Stimulated activated naive CD4-positive, alpha-beta T cell (primary cell): ENCODE measurements at regions not wholly inside any gene's neighbourhood (a gene's known extent, or its start where the extent isn't known, plus 50 kb on each side); places are given as distances from the start of the nearest gene placed in this dataset.

Experiments
- DNase-seq, 6 experiments: peaks; one replicate each; lab custom pipeline; 2025; lab: John Stamatoyannopoulos, UW

DNA sequence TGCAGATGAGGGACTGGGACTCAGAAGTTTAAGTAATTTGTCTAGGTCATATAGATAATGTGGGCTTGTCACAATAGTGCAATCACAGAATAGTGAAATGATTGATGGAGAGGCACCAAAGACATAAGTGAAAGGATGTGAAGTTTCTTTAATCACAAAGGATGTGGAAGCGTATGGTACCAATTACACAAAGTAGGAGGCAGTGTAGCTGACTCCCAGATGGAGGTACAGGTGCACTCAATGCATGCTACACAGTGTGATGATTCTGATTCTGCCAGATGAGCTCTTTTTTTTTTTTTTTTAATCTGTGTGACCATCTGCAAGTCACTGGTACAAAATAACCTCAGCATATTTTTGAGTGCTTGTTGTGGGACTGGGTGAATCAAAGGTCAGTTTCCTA, 411.3 kb downstream of the SPRY1 start:
- DNase-seq: no peak

DNA sequence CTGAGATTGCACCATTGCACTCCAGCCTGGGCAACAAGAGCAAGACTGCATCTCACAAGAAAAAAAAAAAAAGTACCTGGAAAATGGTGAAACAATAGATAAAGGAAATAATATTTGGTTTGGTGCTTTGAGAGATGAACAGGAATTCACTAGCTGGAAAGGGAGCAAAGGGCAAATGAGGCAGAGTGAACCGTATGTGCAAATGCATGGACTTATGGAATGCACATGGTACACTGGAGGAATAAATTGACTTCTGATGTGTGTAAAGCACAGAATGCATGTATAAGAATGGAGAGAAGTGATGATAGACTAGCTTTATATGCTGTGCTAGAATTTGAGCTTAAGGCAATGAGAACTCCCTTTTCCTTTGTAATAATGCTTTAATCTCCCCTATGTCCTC, 413.3 kb downstream of the SPRY1 start:
- no peak for DNase-seq

DNA sequence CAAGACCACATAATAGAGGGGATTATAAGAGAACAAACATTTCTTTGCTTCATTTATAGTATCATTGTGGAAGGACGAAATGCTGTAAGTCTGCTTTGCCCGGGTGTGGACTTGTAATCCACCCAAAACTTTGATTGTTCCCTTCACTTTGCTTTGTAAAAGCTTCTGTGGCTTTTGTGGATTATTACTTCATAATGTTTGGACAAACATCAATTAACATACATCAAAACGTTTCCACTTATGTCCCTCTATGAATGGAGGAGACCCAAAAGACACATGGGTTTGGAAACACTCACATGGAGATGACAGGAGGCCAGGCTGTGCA, 415.4 kb downstream of the SPRY1 start:
- no peak for DNase-seq

DNA sequence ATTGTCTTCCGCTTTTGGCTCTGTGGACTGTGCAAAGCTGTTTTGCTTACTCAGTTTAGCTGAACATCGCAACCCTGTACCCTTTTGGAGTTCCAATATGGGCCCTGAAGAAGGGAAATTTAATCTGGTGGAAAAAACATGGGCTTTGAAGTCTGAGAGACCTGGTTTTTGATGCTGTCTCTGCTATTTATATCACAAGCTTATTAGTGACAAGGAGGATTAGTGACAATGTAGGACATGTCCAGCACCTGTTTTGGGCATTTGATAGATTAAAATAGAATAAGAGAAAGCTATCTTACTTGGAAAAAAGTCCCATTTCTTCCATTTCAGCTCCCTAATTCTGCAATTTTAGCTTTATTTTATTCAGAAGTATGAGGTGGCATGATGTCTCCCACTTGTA, 417.3 kb downstream of the SPRY1 start:
- DNase-seq: no peak

DNA sequence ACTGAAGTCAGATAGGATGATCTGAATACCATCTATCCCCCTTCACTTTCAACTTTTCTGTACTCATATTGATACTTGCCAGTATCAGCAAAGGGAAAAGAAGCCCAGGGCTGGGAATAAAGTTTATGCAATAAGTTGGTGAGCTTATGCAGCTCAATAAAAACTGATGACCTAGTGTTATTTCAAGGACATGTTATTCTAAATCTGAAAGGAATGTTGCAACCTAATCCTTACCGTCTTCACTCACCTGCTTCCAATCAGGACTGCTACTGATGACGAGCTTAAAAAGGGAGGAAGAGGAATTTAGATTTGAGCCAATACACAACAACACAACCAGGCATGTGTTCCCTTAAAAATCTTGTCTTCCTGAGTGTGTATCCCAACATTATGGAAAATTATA, 419.9 kb downstream of the SPRY1 start:
- no peak for DNase-seq

DNA sequence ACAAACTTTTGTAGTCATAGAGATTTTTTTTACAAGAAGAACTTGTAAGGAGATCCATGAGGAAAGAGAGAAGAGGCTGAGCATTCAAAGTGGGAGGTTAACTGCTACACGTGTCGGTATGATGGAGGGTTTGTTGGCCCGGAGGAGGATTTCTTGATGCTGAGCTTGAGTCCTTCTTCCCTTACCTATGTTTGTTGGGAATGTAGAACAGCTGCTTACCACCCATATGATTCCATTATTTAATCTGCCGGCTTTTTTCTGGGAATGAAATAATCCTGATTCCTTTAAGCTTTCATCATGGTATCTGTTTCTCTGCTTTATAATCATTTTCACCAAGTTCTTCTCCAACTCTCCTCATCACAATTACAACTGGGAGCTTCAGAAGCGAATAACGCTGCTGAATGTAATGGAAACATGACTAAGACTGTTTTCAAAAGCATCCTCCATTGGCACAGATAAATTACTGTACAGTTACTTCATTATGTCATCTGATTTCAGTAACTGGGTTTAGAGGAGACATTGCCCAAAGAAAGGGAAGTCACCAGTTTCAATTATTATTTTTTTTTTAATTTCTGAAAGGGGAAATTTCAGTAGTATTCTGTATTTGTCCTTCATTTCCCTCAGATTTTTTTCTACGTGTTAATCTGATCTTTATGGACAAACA, 420.6 kb downstream of the SPRY1 start:
- no peak for DNase-seq

DNA sequence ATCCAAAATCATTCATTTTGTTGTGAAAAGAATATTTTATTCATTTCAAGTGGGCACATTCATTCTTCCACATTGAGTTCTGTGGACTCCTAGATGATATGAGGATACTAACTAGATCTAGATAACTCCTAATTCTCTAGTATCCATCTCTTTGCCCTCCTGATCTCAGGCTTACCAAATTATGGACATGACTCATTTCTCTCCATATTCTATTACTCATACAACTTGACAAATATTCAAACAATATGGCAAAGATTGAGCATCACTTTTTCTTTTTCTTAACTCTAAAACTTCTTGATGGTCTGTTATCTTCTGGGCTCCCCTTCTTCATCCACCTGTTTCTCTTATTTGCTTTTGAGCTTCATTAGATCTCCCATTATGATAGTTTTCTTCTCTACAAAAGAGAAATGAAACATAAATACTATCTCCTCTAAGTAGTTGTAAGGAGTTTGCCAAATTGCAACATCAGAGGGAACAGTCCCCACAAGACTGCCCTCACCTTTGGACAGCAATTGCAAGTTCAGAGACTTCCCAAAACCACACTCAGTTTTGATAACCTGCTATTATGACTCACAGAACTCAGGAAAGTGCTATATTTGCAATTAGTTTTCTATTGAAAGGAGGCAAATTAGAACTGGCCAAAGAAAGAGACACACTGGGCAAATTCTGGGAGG, 422.9 kb downstream of the SPRY1 start:
- DNase-seq: no peak

DNA sequence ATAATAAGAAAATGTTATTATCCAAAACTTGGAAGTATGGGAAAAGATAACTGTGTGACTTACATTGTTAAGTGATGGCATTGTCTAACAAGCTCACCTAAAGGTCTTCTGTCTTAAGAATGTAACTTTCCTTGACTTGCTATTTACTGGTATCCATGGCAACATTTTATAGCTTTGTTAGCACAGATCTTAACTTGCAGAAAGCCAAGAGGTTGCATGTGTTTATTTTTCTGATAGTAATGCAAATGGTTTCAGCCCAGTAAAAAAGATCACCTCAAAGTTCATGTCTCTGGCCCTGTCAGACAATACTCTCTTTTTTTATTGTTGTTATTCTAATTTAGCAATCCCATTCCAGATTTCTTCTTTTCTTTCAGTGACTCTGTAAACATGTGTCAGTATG, 425.3 kb downstream of the SPRY1 start:
- DNase-seq: no peak

DNA sequence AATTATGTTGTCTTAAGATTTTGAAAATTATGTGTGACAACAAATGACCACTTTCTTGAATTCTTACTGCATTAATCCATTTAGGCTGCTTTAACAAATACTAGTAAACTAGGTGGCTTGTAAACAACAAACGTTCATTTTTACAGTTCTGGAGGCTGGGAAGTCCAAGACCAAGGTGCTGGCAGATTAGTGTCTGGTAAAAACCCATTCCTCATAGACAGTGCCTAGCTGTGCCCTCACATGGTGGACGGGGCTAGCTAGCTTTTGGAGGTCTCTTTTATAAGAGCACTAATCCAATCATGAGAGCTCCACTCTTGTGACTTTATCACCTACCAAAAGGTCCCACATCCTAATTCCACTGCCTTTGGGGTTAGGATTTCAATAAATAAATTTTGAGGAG, 425.8 kb downstream of the SPRY1 start:
- no peak for DNase-seq

DNA sequence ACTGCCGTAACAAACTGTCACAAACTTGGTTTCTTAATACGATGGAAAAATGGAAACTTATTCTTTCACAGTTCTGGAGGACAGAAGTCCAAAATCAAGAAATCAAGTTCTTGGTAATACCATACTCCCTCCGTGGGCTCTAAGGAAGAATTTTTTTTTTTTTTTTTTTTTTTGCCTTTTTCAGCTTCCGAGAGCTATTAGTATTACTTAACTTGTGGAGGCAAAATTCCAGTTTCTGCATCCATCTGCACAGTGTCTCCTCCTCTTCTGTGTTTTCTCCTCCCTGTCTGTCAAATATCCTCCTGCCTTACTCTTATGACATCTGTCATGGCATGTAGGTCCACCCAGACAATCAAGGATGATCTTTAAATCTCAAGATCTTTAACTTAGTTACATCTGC, 426.6 kb downstream of the SPRY1 start:
- no peak for DNase-seq

DNA sequence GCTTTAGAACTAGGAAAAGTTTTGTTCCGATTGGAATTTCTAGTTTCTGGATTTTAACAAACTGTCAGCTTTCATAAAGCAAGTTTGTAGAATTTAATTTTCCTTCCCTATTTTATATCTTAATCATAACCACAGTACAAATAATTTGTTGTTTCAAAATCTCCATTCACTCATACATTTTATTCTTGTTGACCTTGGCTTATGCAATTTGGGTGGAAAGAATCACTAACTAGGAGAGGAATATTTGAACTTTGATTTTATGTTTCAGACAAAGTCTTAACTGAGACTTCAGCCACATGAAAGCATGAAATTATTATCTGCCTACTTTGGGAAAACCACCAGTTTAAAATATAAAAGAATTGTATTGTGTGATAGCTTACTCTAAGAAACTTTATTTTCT, 427.9 kb downstream of the SPRY1 start:
- DNase-seq: no peak

DNA sequence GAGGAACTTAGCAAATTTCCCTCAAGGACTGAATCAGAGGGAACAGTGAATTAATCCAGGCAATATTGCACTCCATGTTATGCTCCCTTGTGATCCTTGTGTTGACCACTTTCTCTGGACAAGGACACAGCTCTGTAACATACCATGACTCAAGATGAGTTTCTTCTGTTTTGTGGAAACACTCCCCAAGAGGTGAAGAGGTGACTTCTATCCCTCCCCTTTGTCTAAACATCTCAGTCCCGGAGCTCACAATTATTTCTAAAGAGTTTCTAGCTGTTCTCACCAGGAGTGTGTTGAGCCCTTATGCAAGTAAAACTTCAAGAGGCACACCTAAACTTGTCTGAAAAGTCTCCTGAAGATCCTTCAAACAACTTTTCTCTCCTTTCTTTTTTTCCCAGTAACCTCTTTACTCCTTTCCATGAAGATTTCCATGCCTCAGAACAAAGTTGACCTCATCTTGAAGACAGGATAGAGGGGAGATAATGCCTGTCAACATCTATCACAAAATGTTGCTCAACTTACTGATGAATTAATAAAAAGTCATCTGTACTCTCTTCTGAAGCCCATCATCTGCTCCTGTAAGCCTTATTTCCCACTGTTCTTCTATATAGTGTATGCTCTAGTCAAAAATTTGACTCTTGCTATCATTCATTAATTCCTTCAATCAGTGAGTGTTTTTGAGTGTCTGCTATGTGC, 429.1 kb downstream of the SPRY1 start:
- no peak for DNase-seq

DNA sequence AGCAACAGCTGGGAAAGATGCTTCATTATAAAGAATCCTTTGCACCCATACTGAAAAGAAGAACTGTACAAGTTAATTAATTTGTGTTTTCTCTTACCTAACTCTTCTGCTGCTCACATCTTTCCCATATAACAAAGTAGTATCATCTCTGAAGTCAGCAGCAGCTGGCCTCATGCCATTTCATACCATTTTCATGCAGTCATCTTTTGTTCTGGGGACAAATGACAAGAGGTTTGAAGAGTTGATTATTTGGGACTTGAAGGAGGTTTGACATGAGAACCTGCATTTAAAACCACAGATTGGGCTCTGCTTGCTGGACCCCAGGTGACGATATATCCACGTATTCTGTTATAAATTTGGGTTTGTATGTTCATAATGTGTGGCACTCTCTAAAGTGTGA, 430.3 kb downstream of the SPRY1 start:
- DNase-seq: no peak

DNA sequence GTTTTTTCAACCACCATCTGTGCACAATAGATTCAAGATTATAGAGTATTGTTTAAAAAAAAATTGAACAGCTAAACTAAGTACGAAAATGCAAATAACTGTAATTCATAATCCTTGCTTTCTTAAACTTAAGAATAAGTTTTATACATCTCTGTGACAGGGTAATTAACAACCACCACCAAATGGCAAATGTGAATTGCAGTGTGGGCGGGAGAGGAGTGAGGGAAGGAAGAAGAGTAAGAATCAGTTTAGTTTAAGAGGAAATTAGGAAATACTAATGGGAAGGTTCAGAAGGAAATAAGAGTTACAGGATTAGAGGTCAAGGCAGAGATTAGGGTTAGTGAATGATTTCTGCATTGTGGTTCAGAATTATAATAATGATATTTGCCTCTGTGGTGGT, 430.9 kb downstream of the SPRY1 start:
- no peak for DNase-seq

DNA sequence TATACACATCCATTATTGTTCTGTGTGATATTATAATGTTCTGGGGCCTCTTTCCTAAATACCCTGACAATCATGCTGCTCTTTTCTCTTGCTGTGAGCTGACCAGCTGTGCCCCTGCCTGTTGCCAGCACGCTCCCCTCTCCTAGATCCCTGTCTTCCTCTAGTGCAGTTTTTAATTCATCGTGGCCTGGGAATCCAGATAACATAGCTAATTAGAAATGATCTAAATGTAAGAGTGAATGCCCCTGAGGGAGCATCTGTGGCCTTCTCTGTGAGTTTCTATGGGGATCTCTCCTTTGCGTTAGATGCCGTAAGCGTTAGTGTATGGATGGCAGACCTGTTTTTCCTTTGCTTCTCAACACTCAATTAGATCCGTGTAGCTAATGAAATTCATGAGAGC, 434.3 kb downstream of the SPRY1 start:
- no peak for DNase-seq

DNA sequence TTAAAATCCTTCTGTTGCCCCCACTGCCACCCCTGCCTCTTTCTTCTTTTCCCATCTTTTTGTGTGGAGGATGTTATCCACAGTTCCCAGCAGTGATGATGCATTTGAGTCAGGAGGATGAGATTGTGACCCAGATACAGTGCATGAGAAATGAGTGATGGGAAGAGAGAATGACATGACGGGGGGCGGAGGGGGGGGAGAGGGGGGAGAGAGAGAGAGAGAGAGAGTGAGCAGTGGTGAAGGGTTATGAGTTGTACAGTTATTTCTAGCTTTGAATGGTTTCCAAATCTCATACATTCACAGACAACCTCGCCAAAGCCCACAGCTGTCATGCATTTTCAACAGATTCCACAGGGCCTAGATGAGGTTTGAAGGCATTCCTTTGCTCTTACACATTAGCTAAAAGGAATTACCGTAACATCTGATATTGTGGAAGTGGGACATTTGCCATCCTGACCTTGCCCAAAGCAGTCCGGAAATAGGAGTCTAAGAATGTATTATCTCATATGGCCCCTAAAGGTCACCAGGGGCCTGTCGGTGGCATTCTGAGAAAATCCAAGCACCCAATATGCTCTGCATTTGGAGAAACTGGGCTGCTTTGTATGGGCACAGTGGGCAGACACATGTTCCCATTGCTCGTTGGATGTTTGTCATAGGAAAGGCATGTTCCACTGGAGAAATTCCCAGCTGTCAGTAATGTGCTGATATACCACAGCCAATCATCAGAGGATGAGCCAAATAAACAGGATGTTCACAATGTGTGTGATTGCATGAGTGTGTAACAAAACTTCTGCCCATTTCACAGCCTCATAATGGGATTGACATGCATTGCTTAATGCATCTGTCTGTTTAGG, 435.8 kb downstream of the SPRY1 start:
- no peak for DNase-seq

DNA sequence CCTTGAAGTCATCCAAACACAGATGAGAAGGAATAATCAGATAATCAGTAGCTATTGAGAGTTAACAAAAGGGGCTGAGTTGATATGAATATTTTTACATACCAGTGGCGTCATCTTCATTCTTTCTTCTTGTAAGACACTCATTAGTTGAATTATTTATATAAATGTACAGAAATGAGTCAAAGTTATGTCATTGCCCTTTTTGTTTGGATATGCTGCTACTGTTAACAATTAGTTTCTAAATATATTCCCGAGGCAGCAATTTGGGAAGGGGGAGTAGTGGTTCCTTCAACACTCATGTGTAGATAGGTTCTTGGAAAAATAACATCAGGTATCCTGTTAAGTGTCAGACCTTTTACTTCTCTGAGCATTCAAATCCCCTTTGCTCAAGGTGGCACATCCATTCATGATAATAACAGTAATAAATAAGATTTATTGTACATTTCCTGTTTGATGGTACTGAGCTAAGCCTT, 436.6 kb downstream of the SPRY1 start:
- DNase-seq: no peak

DNA sequence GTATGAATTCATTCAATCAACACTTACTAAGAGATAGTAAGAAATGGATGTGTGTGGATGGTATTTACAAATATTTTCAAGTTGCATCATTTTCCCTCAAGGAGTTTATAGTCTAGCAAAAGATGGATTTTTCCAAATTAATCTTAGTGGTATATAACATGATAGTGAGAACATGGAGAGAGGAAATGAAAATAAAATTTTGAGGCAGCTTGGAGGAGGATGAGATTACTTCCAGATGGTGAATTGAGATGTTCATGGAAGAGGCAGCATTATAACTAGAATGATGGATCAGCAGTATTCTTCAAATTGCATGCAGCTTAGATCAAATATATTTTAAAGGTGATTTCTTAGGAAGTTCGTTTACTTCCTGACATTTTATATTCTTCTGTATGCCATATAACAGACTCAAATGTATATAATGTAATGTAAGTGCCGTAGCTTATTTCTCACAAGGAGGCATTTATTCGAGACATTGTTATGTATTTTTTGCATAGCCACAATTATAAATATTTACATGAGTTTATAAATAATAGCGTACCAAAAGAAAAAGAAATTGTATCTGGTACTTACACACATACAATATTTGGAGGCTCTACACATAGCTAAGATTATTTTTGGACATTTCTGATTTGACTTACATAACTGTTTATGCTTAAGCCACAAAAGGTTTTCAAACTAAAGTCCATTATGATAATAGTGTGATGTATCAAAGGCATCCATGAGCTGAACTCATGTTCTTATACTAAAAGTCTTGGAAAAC, 439.4 kb downstream of the SPRY1 start:
- DNase-seq: no peak

DNA sequence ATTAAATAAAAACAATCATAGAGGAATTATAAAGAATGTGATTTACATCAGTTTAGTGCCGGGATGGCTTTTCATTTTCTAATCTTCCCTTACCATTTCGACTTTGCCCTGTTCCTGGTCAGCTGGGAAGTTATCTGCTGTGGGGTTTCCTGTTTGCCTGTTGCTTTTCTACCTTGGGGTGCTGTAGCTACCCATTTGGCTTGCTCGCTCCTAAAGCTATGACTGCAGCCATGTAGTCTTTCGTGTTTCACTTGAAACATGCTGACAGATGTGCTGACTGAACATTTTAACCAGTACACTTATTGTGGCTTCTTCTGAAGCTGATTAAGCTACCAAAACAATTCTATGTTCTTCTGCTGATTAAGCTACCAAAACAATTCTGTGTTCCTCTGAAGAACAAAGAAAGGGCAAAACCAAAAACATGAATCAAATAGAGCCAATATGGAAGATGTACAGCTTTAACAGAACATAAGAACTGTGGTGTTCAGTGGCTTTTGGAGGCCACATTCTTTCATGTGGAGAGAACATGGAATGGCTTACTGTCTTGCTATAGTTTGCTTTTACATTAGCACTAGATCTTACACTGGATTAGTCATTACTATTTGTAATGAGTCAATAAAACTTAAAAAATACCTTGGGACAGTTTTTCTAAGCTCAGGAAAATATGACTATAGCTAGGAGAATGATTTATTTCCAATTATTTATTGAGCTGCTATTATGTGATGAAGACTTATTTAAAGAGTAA, 440.4 kb downstream of the SPRY1 start:
- no peak for DNase-seq

DNA sequence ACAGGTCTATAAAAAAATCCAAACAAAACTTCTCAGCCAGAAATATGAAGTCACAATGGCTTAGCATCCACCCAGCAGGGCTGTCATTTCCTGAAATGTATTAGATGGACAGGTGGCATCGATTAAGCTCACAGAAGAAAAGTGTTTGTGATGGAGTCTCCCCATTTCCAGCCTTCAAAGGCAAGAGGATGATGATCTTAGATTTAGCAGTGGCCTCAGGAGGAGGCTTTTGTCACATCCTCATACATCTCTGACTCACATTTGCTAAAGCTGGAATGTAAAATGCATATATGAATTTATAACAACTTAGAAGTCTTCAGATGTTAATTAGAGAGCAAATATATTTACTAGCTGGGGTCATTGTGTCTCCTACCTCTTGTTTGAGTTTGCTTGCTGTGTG, 441.9 kb downstream of the SPRY1 start:
- no peak for DNase-seq

DNA sequence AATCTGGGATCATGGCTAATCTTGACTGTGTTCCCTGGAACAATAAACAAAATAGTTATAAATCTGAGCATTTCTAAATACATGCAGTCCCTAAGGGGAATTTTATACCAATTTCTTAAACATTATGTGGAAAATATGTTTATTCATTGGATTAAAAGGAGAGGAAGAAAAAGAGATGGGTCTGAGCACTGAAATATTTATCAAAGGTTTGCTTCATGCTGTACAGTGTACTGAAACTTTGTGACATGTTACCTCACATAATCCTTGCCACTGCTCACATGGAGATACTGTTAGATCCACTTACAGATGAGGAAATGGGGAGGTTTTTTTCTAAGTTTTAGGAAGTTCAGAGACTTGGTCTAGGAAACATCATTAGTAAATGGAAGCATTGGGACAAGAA, 443.6 kb downstream of the SPRY1 start:
- no peak for DNase-seq
